HT1080 (cell line): ENCODE measurements at regions not wholly inside any gene's neighbourhood (a gene's known extent, or its start where the extent isn't known, plus 50 kb on each side); places are given as distances from the start of the nearest gene placed in this dataset.

Experiments
- DNase-seq: peaks from one replicate; pipeline ENCODE4 v3.0.0-alpha.2; 2015; ENCODE audit warnings: low read depth

DNA sequence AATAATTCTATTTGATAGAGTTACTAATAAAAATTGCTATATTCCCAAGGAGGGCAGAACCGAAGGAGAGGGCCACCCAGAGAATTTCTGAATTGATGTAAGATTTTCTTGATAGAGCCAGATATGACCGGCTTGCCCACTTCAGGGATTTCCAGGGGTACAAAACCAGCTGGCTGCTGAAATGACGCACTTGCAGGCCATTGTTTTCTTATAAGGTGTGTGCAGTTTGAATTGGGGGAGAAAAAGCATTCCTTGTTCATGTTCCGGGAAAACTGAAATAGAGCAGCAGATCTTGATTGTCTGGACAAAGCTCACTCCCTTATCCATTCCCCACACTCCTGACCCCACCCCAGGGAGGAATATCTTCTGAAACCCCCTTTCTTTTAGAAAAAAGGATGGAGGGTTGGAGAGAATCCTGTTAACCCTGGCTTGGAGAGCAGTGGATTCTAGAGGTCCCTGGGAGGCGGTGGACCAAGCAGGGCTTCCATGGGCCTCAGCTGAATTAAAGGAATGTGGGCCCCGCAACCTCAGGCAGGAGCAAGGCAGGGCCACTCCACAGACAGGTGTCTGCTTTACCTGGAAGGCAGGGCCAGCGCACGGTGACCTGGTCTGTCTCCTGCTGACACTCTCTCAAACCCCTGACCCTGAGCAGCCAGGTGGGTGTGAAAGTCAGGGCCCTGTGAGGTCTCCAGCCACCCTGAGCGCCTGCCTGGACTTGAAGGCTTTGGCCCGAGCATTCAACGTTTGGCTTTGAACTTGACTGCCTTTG is 96.4 kb downstream of the TMEM170B start:
- DNase-seq: no peak

DNA sequence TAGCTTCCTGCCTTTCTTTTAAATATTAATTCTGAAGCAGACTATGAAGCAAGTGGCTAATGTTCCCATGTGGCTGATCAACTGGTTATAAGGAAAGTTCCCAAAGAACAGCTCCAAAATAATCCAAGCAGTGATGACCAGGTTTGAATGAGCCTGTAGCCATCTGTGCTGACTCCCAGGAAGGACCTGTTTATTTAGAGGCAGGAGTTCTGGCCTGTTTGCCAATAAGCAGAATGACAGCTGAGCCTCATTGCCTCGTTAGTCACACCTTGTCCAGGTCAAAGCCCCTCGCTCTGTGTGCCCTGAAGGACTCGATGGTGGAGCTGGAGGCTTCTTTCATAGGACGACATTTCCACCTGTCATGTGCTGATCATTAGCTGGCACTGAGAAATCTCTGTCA is 97.4 kb downstream of the TMEM170B start:
- no peak for DNase-seq

DNA sequence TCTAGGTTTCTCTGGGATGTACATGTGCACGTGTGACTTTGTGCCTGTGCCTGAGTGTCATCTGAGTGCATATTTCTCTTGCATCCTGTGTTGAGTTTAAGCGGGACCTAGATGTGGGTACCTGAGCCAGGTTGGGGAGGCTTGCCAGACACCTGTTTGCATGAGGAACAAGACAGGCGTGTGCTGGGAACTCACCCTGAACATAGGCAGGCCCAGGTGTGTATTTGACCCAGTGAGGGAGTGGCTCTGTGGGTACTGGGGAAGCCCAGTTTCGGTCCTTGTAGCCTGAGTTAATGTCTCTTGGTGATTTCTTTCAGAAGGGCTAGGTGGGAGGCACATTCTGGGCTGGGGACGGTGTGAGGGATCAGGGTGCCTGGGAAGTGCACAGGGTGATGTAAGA is 98.6 kb downstream of the TMEM170B start:
- DNase-seq: no peak

DNA sequence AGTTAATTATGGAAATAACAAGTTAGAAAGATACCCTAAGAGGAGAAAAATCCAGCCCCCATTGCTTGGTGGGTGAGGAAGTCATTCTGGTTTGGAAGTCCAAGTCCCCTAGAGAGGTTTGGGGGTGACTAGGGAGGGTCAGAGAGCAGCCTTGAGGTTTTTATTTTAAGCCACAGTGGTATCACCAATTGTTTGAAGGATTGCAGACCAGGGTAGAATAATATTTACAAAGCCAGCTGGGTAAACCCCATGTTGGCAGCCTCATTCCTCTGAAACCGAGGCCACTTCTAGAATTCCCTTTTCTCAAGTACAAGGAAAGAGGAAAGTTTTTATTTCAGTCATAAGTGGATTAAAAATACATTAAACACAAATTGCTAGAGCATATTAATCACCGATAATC is 99.7 kb downstream of the TMEM170B start:
- no peak for DNase-seq

DNA sequence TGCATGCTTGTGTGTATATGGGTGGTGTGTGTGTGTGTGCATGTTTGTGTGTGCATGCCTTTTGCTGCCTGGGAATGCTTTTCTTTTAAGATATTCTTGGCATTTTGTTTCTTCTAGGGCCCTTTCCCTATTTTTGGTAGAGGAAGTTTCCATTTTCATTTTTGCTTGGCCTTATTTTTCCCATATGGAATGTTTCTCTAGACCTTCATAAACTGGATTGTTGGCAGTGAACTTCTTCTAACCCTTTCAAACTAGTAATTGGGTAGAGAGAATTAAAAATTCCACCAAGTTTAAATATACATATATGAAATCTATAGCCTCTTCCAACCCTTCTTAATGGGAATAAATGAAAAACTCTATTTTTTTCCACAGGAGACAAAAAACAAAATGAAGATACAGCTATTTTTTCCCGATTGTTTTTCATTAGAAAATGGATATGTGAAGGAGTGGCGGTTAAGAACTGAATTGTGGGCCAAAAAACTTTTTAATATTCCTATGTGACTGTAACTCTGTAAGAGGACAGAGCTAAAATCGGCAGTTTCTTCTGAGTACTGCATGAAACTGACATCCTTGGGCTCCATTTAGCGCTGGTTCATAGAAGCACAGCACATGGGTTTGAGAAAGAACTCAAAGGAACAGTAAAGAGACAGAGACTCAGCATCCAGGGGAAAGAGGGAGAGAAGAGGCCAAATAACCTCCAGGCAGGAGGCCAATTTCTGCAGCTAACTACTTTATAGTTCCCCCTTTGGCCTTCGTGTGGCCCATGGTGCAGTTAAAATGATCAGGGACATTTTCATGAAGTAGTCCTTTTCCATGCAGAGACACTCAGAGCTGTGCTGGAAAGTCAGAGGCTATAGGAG is 102.1 kb downstream of the TMEM170B start:
- no peak for DNase-seq

DNA sequence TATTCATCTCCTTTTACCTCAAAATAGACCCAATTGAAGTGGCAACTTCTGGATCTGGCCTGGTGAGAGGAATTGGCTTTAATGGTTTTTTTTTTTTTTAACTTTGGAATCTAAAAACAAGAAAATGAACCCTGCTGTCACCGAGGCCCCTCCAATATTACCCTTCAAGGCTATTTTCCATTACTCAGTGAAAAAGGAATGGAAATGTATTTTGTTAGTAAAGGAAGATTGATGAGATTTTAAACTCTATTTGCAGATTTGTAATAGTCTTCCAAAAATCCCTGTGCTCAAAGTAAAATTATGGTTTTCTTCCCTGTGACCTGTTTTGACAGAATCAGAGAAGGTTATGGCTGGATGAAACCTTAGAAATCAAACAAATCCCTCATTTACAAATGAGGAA is 102.9 kb downstream of the TMEM170B start:
- no peak for DNase-seq

DNA sequence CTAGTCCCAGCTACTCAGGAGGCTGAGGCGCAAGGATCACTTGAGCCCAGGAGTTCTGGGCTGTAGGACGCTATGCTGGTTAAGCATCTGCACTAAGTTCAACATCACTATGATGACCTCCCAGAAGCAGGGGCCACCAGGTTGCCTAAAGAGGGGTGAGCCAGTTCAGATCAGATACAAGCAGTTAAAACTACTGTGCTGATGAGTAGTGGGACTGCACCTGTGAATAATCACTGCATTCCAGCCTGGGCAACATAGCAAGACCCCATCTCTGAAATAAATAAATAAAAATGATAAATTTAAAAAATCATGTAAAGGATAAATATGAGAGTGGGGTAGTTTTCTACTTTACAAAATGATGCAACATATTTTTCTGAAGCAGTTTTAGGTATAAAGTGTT is 106.5 kb downstream of the TMEM170B start:
- no peak for DNase-seq

DNA sequence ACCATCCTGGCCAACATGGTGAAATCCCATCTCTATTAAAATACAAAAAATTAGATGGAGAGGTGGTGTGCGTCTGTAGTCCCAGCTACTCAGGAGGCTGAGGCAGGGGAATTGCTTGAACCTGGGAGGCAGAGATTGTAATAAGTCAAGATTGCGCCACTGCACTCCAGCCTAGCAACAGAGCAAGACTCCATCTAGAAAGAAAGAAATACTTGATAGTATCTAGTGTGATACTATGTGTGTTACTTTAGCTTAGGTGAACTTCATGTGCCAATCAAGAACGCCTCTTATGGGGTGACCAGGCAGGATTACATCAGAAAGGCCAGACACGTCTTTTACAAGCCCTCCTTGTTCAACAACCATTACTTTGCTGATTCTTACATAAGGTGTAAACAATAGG is 107.1 kb downstream of the TMEM170B start:
- no peak for DNase-seq

DNA sequence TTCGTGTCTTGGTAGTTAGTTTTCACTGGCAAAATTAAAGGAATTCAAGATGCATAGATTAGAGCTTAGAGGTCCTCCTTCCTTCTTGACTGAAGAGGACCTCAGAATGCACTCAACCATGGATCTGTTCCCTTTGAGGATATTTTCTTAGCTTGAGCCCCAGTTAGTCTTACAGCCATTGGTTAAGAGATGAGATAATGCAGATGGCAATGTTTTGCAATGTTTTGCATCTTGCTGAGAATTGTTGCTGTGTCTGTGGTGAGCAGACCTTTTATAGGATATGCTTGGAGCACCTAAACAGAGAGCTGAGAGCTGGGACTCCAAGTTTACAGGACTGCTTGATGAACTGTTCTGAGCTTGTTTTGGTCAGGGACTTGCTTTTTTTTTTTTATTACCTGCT is 107.5 kb downstream of the TMEM170B start:
- DNase-seq: no peak

DNA sequence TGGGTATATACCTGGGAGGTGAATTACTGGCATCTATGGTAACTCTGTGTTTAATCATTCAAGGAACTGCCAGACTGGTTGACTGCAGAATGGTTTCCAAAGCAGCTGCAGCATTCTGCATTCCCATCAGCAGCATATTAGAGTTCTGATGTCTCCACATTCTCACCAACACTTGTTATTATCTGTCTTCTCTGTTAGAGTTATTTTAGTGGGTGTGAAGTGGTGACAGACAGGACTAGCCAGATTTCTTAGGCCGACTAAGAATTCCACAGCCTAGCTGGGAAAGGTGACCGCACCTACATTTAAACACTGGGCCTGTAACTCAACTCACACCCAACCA is 110.9 kb downstream of the TMEM170B start:
- no peak for DNase-seq

DNA sequence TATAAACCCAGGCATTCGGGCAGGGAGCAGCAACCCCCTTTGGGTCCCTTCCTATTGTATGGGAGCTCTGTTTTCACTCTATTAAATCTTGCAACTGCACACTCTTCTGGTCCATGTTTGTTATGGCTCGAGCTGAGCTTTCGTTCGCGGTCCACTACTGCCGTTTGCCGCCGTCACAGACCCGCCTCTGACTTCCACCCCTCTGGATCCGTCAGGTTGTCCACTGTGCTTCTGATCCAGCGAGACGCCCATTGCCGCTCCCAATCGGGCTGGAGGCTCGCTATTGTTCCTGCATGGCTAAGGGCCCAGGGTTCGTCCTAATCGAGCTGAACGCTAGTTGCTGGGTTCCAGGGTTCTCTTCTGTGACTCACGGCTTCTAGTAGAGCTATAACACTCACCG is 111.3 kb downstream of the TMEM170B start:
- no peak for DNase-seq

DNA sequence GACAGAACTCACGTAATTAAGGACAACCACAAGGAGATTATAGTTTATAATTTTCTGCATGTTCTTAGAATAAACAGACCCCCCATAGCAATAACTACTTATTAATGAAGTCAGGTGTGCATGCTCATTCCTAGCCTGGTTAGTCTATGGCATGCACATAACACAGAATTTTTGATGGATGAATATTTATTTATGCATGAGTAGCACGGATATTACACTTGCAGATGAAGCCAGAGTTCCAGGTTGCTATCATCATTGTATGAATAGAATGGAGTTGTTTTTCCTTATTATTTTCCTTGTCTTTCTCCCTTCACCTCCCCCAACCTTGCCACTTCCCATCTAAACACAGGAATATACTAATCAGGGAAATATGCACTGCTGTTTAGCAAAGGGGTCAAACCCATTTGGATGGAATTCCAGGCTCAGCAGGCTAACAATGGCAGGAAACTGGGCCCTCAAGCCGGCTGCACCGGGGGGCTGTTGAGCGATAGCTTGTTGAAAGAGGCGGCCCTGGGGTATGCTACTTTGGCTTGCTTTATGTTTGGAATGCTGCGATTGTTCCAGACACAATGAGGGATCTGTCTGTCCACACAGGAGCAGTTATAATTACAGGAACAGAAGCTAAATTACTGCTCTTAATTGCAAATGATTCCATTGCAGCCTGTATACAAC is 112.6 kb downstream of the TMEM170B start:
- peak; percentile 89 for DNase-seq

DNA sequence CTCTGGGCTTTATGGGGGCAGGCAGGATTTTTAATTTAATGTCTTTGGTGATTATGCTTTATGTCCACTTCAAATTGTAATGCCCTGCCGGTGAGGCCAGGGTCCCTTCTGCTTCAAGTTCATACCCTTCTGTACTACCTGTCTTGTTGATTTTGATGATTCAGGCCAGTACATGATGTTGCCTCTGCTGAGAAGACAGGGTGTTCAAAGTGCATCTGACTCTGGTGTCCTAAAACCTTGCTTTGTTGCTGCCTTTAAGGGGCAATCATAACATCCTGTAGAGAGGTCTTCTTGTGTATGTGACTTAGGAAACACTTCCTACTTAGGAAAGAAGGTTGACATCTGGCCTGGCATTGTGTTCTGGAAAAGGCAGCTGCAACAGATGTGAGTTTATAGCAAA is 113.2 kb downstream of the TMEM170B start:
- no peak for DNase-seq

DNA sequence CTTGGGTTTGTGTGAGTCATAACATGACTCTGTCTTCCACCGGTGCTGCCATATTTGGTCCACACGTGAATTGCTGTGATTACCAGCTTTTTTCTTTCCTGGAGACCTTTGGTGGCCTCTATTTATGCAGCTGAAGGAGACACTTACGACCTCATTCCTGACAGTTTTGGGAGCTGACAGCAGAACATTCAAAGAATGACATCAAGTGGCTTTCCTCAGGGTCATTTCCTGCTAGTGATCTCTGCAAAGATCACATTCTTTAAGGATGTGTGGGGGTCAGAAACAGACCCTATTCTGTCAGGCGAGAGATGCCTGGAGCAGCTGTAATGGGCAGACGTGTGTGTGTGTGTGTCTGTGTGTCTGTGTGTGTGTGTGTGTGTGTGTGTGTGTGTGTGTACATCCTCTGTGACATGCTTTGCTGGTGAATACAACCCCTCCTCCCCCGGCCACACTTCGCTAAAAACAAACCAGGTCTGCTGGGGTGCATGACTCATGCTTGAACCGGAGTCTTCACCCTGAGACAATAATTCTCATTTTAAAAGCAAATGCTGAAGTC is 115.6 kb downstream of the TMEM170B start:
- peak; percentile 95 for DNase-seq

DNA sequence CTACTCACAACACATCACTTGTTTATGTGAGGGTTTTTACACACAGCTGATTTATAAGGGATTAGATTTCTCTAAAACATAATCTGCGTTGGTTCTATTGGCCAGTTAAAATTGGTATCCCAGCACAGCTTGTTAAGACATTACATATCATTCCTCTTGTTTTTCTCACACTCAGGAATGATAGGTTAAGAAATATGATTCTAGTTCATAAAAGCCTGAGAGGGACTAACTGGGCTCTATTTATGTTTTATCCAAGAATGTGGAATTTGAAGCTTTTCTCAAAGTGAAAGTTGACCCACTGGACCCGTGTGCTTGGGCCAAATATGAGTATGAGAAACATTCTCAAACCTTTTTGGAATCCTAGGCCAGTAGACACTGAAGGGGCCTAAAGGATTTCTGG is 117.3 kb downstream of the TMEM170B start:
- DNase-seq: no peak

DNA sequence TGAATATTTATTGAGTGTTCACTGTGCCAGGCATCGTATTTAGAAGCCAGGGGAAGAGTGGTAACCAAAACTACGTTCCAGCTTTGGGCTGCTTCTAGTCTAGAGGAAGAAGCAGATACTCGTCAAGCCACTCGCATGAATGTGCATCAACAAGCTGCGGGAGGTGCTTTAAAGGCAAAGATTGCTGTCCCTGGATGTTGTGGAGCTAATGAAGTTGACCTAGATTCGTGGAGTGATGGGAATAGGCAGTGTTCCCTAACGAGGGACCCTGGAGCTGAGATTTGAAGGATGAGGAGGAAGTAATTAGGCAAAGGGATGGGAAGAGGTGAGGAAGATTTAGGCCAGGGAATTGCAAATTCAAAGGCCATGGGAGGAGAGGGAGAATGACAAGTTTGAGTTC is 118.9 kb downstream of the TMEM170B start:
- no peak for DNase-seq

DNA sequence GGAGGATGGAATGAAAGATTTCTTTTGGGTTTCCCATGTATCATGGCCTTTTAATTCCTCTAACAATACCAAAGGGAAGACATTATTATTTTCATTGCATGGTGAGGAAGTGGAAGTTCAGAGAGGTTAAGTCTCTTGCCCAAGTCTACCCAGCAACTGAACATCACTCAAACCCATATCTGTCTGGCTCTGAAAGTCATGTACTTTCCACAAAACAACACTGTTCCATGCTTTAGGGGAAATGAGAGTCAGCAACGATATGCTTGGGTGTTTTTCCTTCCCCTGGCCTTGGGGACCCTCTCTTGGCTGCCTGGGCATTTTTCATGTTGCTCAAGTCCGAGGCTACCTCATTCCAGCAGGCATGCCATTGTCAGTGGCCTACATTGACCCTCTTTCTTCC is 118.8 kb downstream of the ADTRP start:
- DNase-seq: no peak

DNA sequence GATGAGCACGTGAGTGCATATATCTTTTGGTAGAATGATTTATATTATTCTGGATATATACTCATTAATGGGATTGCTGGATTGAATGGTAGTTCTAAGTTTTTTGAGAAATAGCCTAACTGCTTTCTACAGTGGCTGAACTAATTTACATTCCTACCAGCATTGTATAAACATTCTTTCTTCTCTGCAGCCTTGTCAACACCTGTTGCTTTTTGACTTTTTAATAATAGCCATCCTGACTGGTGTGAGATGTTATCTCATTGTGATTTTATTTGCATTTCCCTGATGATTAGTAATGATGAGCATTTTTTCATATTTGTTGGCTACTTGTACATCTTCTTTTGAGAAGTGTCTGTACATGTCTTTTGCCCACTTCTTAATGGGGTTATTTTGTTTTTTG is 116.3 kb downstream of the ADTRP start:
- DNase-seq: no peak

DNA sequence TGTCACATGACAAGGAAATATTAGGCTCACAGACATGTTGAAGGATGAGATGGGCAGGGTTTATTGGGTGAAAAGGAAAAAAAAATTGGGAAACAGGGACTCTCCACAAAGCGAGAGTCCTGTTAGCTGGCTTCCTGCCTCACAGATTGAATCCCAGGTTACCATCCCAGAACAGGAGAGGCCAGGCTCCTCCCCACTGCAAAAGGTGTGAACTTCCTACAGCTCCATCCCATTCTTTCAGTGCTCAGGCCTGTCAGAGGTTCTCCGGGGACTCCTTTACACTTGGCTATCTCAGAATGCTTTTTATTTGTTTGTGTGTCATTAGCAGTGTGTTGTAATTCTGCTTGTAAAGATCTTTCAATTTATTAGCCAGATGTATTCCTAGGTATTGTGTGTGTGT is 115.1 kb downstream of the ADTRP start:
- DNase-seq: no peak
